NCI-H1105 treated with DMSO at 0.1 percent for 48 hours (cell line): ENCODE measurements at regions not wholly inside any gene's neighbourhood (a gene's known extent, or its start where the extent isn't known, plus 50 kb on each side); places are given as distances from the start of the nearest gene placed in this dataset.
A peak's percentile ranks its signal among the peaks of the same experiment; 100 is the strongest.

Experiments used
- DNase-seq: peaks from one replicate; lab custom pipeline; 2025; lab: John Stamatoyannopoulos, UW

GRCh38 chr1:23639460-23640095, 52.0 kb upstream of the RPL11 start:
- DNase-seq = peak; percentile 69

GRCh38 chr1:23638786-23639241, 52.8 kb upstream of the RPL11 start:
- DNase-seq = no peak

- no peak for DNase-seq
Measured at GRCh38 chr1:23638188-23638619, 53.4 kb upstream of the RPL11 start.

GRCh38 chr1:23636009-23636408, 55.6 kb upstream of the RPL11 start:
- DNase-seq = no peak

- DNase-seq = peak; percentile 71
Measured at GRCh38 chr1:23634840-23635651, 56.6 kb upstream of the RPL11 start.

GRCh38 chr1:23634518-23634839, 57.1 kb upstream of the RPL11 start:
- DNase-seq = no peak

GRCh38 chr1:23632479-23633160, 59.0 kb upstream of the RPL11 start:
- DNase-seq = no peak

GRCh38 chr1:23629708-23630290, 61.8 kb upstream of the RPL11 start:
- DNase-seq = no peak

- DNase-seq = no peak
Measured at GRCh38 chr1:23628951-23629387, 62.6 kb upstream of the RPL11 start.

GRCh38 chr1:23627069-23627735, 64.4 kb upstream of the RPL11 start:
- no peak for DNase-seq

- no peak for DNase-seq
Measured at GRCh38 chr1:23625929-23626535, 65.6 kb upstream of the RPL11 start.

- DNase-seq = no peak
Measured at GRCh38 chr1:23625459-23625858, 66.1 kb upstream of the RPL11 start.

- DNase-seq = no peak
Measured at GRCh38 chr1:23624440-23624839, 65.1 kb upstream of the ID3 start.

- DNase-seq = no peak
Measured at GRCh38 chr1:23622284-23622683, 63.0 kb upstream of the ID3 start.

GRCh38 chr1:23620605-23621004, 61.3 kb upstream of the ID3 start:
- DNase-seq = no peak

GRCh38 chr1:23619299-23620188, 60.2 kb upstream of the ID3 start:
- DNase-seq = no peak

GRCh38 chr1:23618586-23619083, 59.3 kb upstream of the ID3 start:
- DNase-seq = no peak

- DNase-seq = no peak
Measured at GRCh38 chr1:23617084-23617521, 57.8 kb upstream of the ID3 start.

GRCh38 chr1:23616292-23616824, 57.1 kb upstream of the ID3 start:
- DNase-seq = no peak

- no peak for DNase-seq
Measured at GRCh38 chr1:23615852-23616251, 56.6 kb upstream of the ID3 start.
